Loucy (cell line): ENCODE measurements at regions not wholly inside any gene's neighbourhood (a gene's known extent, or its start where the extent isn't known, plus 50 kb on each side); places are given as distances from the start of the nearest gene placed in this dataset.

Experiments
- H2AFZ ChIP-seq: fragments of 200-600 bp; sonication (generic); 2 replicates; pipeline ENCODE4 v1.6.0; 2016; ENCODE audit warnings: antibody characterized with exemption, mild to moderate bottlenecking, low read length, moderate library complexity
- H3F3A ChIP-seq: fragments of 200-600 bp; 2 replicates; pipeline ENCODE4 v1.6.0; 2016; ENCODE audit warnings: antibody characterized with exemption, low read depth, mild to moderate bottlenecking
- H3K27me3 ChIP-seq: fragments of 200-600 bp; sonication (generic); 2 replicates; pipeline ENCODE4 v1.6.1; 2014; ENCODE audit warnings: low read length, mild to moderate bottlenecking; ENCODE audit not compliant: insufficient read depth, poor library complexity, severe bottlenecking
- H3K36me3 ChIP-seq: fragments of 200-600 bp; sonication (generic); 2 replicates; pipeline ENCODE4 v1.6.1; 2016; ENCODE audit warnings: low read length; ENCODE audit not compliant: insufficient read depth
- H3K4me1 ChIP-seq: fragments of 200-600 bp; sonication (generic); 2 replicates; pipeline ENCODE4 v1.5.1; 2014; ENCODE audit warnings: low read length, mild to moderate bottlenecking; ENCODE audit not compliant: insufficient read depth, poor library complexity, severe bottlenecking
- H3K4me2 ChIP-seq: fragments of 200-600 bp; sonication (generic); 2 replicates; pipeline ENCODE4 v1.6.0; 2014; ENCODE audit warnings: antibody characterized with exemption, low read length, low read depth, mild to moderate bottlenecking; ENCODE audit not compliant: poor library complexity, severe bottlenecking
- H3K4me3 ChIP-seq: fragments of 200-600 bp; sonication (generic); 2 replicates; pipeline ENCODE4 v1.5.1; 2014; ENCODE audit warnings: low read length, mild to moderate bottlenecking, mixed read lengths; ENCODE audit not compliant: poor library complexity, severe bottlenecking
- H3K79me2 ChIP-seq: fragments of 200-600 bp; sonication (generic); 2 replicates; pipeline ENCODE4 v1.6.1; 2014; ENCODE audit warnings: low read length; ENCODE audit not compliant: insufficient read depth
- H3K9ac ChIP-seq: fragments of 200-600 bp; sonication (generic); 2 replicates; pipeline ENCODE4 v1.6.0; 2014; ENCODE audit warnings: mild to moderate bottlenecking, low read depth, low read length, moderate library complexity; ENCODE audit not compliant: poor library complexity, severe bottlenecking
- H3K9me2 ChIP-seq: fragments of 200-600 bp; sonication (generic); replicated peaks from 2 replicates; pipeline ENCODE4 v1.6.1; 2016; ENCODE audit warnings: low read depth, low read length, mixed read lengths
- H3K9me3 ChIP-seq: fragments of 200-600 bp; sonication (generic); 2 replicates; pipeline ENCODE4 v1.6.1; 2014; ENCODE audit warnings: mild to moderate bottlenecking, antibody characterized with exemption, low read length, low read depth; ENCODE audit not compliant: insufficient read depth
- H4K20me1 ChIP-seq: fragments of 200-600 bp; sonication (generic); 2 replicates; pipeline ENCODE4 v1.6.0; 2014; ENCODE audit warnings: antibody characterized with exemption, low read length, mild to moderate bottlenecking; ENCODE audit not compliant: insufficient read depth, poor library complexity, severe bottlenecking
- CTCF ChIP-seq: fragments of 200-600 bp; sonication (generic); conservative IDR thresholded peaks from 2 replicates; pipeline ENCODE4 v1.5.1; 2014; ENCODE audit warnings: mild to moderate bottlenecking, antibody characterized with exemption, low read length
- EZH2phosphoT487 ChIP-seq: fragments of 200-600 bp; IDR thresholded peaks from 2 replicates; pipeline ENCODE4 v1.6.1; 2018; ENCODE audit warnings: antibody characterized with exemption, mild to moderate bottlenecking, moderate library complexity, borderline replicate concordance

GRCh38 chr2:136242687-136243277, 124.8 kb upstream of the CXCR4 start:
- Histone ChIP-seq H4K20me1 (no peaks in the 10 kb centered on the region), H2AFZ (no peak overlapping the region), H3F3A (peaks cover 8% of the 10 kb centered on the region; the same call in 1 of the 2 replicates), H3K4me2 (peak overlapping the region; percentile 54), H3K9me3 (no peaks in the 10 kb centered on the region), H3K4me3 (peak overlapping the region; percentile 10), H3K9ac (peak overlapping the region; percentile 75), H3K9me2 (no peaks in the 10 kb centered on the region), H3K79me2 (no peaks in the 10 kb centered on the region), H3K4me1 (peaks cover 65% of the 10 kb centered on the region), H3K27me3 (no peaks in the 10 kb centered on the region), H3K36me3 (no peaks in the 10 kb centered on the region)
- TF ChIP-seq EZH2phosphoT487 (no peak), CTCF (no peak)

GRCh38 chr2:136242100-136242499, 124.2 kb upstream of the CXCR4 start:
- Histone ChIP-seq H4K20me1 (no peaks in the 10 kb centered on the region), H3K4me1 (peaks cover 72% of the 10 kb centered on the region), H3F3A (peaks cover 8% of the 10 kb centered on the region; the same call in 1 of the 2 replicates), H2AFZ (no peak overlapping the region), H3K27me3 (no peaks in the 10 kb centered on the region), H3K9me3 (no peaks in the 10 kb centered on the region), H3K9ac (peak overlapping the region; percentile 75), H3K79me2 (no peaks in the 10 kb centered on the region), H3K9me2 (no peaks in the 10 kb centered on the region), H3K4me3 (peak overlapping the region; percentile 10), H3K4me2 (peak overlapping the region; percentile 54), H3K36me3 (no peaks in the 10 kb centered on the region)
- TF ChIP-seq CTCF (no peak), EZH2phosphoT487 (no peak)

GRCh38 chr2:136239079-136239685, 121.2 kb upstream of the CXCR4 start:
- no peaks in the 10 kb centered on the region for H3K36me3 ChIP-seq
- TF ChIP-seq EZH2phosphoT487: no peak
- no peak for TF ChIP-seq CTCF
- no peaks in the 10 kb centered on the region for H3K9me3 ChIP-seq
- peak overlapping the region; percentile 61 for H3K4me2 ChIP-seq
- H2AFZ ChIP-seq: no peak overlapping the region
- H4K20me1 ChIP-seq: no peaks in the 10 kb centered on the region
- peak overlapping the region; percentile 52 for H3K9ac ChIP-seq
- peaks cover 8% of the 10 kb centered on the region; the same call in 1 of the 2 replicates for H3F3A ChIP-seq
- no peaks in the 10 kb centered on the region for H3K9me2 ChIP-seq
- peak overlapping the region; percentile 46 for H3K4me3 ChIP-seq
- H3K79me2 ChIP-seq: no peaks in the 10 kb centered on the region
- H3K27me3 ChIP-seq: no peaks in the 10 kb centered on the region
- peaks cover 68% of the 10 kb centered on the region for H3K4me1 ChIP-seq
